ENCODE measurements at regions not wholly inside any gene's neighbourhood (a gene's known extent, or its start where the extent isn't known, plus 50 kb on each side); places are given as distances from the start of the nearest gene placed in this dataset.

DNA sequence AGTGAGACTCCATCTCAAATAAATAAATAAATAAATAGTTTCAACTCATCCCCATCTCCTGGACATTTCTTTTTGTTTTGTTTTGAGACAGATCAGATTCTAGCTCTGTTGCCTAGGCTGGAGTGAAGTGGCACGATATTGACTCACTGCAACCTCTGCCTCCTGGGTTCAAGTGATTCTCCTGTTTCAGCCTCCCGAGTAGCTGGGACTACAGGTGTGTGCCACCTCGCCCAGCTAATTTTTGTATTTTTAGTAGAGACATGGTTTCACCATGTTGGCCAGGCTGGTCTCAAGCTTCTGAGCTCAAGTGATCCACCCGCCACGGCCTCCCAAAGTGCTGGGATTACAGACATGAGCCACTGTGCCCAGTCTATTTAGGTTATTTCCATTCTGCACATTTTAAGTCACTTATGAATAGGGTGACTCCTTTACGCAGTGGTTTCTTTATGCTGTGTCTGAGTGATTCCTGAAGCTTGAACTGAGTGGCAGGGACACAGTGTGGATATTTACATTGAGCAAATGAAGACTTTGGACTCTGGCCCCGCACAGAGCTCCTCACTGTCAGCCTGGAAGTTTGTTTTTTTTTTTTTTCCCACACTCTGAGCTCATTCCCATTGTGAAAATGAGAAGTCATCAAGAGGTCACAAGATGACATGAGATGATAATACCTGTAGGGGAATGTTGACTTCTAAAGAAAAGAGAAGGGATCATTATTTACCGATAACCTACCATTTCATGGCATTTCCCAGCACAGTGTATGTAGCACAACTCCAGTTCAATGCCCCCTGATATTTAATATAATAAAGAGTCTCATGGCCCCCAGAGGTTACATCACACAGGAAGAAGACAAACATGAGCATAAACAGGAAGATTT lies 72.6 kb downstream of the TBX3 start:
- Histone ChIP-seq H3K27me3 (replicated peaks; ENCODE audit: insufficient read depth, low read depth, low read length, poor library complexity) (no peaks in the 10 kb centered on the region), H3K4me3 (ENCODE audit: low read depth, low read length, poor library complexity, severe bottlenecking) (no peak overlapping the region), H3K4me1 (ENCODE audit: insufficient read depth, low read length, poor library complexity, severe bottlenecking) (no peaks in the 10 kb centered on the region), H3K36me3 (ENCODE audit: insufficient read depth, low read length, poor library complexity, severe bottlenecking) (no peaks in the 10 kb centered on the region), H3K27ac (ENCODE audit: low read depth, low read length, poor library complexity, severe bottlenecking) (no peak overlapping the region), H3K9me3 (ENCODE audit: low read depth, low read length, poor library complexity, severe bottlenecking) (no peaks in the 10 kb centered on the region)
- ChIA-PET POLR2A (ENCODE audit: low non-redundant PET) (interaction anchor here (0.5 kb wide), 1 partner anchor 1634 kb away, joined by 5 read pairs; no protein-coding TSS in a partner anchor), CTCF (no interaction called here)
- BruUV-seq (replicated peaks): no TSS peak
- intact Hi-C loops (cut with micrococcal nuclease; ENCODE audit: unreplicated experiment): no loop called here
- TF ChIP-seq, protein P1, sequence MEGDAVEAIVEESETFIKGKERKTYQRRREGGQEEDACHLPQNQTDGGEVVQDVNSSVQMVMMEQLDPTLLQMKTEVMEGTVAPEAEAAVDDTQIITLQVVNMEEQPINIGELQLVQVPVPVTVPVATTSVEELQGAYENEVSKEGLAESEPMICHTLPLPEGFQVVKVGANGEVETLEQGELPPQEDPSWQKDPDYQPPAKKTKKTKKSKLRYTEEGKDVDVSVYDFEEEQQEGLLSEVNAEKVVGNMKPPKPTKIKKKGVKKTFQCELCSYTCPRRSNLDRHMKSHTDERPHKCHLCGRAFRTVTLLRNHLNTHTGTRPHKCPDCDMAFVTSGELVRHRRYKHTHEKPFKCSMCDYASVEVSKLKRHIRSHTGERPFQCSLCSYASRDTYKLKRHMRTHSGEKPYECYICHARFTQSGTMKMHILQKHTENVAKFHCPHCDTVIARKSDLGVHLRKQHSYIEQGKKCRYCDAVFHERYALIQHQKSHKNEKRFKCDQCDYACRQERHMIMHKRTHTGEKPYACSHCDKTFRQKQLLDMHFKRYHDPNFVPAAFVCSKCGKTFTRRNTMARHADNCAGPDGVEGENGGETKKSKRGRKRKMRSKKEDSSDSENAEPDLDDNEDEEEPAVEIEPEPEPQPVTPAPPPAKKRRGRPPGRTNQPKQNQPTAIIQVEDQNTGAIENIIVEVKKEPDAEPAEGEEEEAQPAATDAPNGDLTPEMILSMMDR (conservative IDR thresholded peaks at IDR 0.05; ENCODE audit: low read depth, low read length): no peak
- TF ChIP-seq EZH2 (IDR thresholded peaks at IDR 0.05; ENCODE audit: borderline replicate concordance, low read depth, low read length, poor library complexity, severe bottlenecking): no peak
- no peak for DNase-seq (ENCODE audit: low spot score)

DNA sequence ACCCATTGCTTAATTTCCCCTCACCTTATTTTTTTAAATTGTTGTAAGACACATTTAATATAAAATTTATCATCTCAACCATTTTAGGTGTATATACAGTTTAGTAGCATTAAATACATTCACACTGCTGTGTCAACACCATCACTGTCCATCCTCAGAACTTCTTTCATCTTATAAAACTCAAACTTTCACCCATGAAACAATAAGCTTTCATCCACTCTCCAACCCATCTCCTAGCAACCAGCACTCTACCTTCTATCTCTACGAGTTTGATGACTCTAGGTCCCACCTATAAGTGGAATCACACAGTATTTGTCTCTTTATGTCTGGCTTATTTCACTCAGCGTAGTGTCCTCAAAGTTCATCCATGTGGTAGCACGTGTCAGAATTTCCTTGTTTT lies 75.5 kb downstream of the TBX3 start:
- Histone ChIP-seq H3K27me3 (replicated peaks; ENCODE audit: insufficient read depth, low read depth, low read length, poor library complexity) (no peaks in the 10 kb centered on the region), H3K9me3 (ENCODE audit: low read depth, low read length, poor library complexity, severe bottlenecking) (no peaks in the 10 kb centered on the region), H3K4me1 (ENCODE audit: insufficient read depth, low read length, poor library complexity, severe bottlenecking) (no peaks in the 10 kb centered on the region), H3K27ac (ENCODE audit: low read depth, low read length, poor library complexity, severe bottlenecking) (no peak overlapping the region), H3K4me3 (ENCODE audit: low read depth, low read length, poor library complexity, severe bottlenecking) (no peak overlapping the region), H3K36me3 (ENCODE audit: insufficient read depth, low read length, poor library complexity, severe bottlenecking) (no peaks in the 10 kb centered on the region)
- no TSS peak for BruUV-seq (replicated peaks)
- intact Hi-C loops (cut with micrococcal nuclease; ENCODE audit: unreplicated experiment): no loop called here
- POLR2A ChIA-PET (ENCODE audit: low non-redundant PET): no interaction called here
- TF ChIP-seq EZH2 (IDR thresholded peaks at IDR 0.05; ENCODE audit: borderline replicate concordance, low read depth, low read length, poor library complexity, severe bottlenecking): no peak
- TF ChIP-seq, protein P1 (conservative IDR thresholded peaks at IDR 0.05; ENCODE audit: low read depth, low read length): no peak
- no peak for DNase-seq (ENCODE audit: low spot score)
- CTCF ChIA-PET: no interaction called here

DNA sequence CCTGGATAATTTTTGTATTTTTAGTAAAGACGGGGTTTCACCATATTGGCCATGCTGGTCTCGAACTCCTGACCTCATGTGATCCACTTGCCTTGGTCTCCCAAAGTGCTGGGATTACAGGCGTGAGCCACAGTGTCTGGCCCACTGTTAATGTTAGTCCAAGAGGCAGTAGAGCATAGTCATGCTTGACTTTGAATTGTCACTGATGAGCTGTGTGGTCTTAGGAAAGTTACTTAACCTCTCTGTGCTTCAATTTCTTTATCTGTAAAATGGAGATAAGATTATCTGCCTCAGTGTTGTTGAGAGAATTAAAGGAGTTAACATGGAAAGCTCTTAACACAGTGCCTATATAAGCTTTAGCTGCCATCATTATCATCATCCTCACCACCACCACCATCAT lies 78.1 kb downstream of the TBX3 start:
- intact Hi-C loops (cut with micrococcal nuclease; ENCODE audit: unreplicated experiment): no loop called here
- H3K4me1 ChIP-seq (ENCODE audit: insufficient read depth, low read length, poor library complexity, severe bottlenecking): no peaks in the 10 kb centered on the region
- TF ChIP-seq EZH2 (IDR thresholded peaks at IDR 0.05; ENCODE audit: borderline replicate concordance, low read depth, low read length, poor library complexity, severe bottlenecking): no peak
- TF ChIP-seq, protein P1 (conservative IDR thresholded peaks at IDR 0.05; ENCODE audit: low read depth, low read length): no peak
- H3K36me3 ChIP-seq (ENCODE audit: insufficient read depth, low read length, poor library complexity, severe bottlenecking): no peaks in the 10 kb centered on the region
- no peaks in the 10 kb centered on the region for H3K27me3 ChIP-seq (replicated peaks; ENCODE audit: insufficient read depth, low read depth, low read length, poor library complexity)
- ChIA-PET POLR2A (ENCODE audit: low non-redundant PET) (no interaction called here), CTCF (no interaction called here)
- DNase-seq (ENCODE audit: low spot score): no peak
- no peak overlapping the region for H3K27ac ChIP-seq (ENCODE audit: low read depth, low read length, poor library complexity, severe bottlenecking)
- no peaks in the 10 kb centered on the region for H3K9me3 ChIP-seq (ENCODE audit: low read depth, low read length, poor library complexity, severe bottlenecking)
- no TSS peak for BruUV-seq (replicated peaks)
- H3K4me3 ChIP-seq (ENCODE audit: low read depth, low read length, poor library complexity, severe bottlenecking): no peak overlapping the region

Data from A673 (cell line).